MM.1S (cell line): ENCODE measurements at regions not wholly inside any gene's neighbourhood (a gene's known extent, or its start where the extent isn't known, plus 50 kb on each side); places are given as distances from the start of the nearest gene placed in this dataset.

Experiments used
- DNase-seq: peaks from one replicate; pipeline ENCODE4 v3.0.0-alpha.2; 2015
- H2AFZ ChIP-seq: fragments of 300-600 bp; sonication (generic); 2 replicates; pipeline ENCODE4 v1.6.0; 2016; ENCODE audit warnings: antibody characterized with exemption, low read length
- H3F3A ChIP-seq: fragments of 300-600 bp; sonication (generic); 2 replicates; pipeline ENCODE4 v1.6.1; 2016; ENCODE audit warnings: mild to moderate bottlenecking, antibody characterized with exemption, low read length, moderate library complexity, mixed read lengths; ENCODE audit not compliant: insufficient read depth
- H3K27ac ChIP-seq: fragments of 300-600 bp; sonication (generic); 2 replicates; pipeline ENCODE4 v1.5.1; 2016; ENCODE audit warnings: mild to moderate bottlenecking, low read length
- H3K27me3 ChIP-seq: fragments of 300-600 bp; sonication (generic); replicated peaks from 2 replicates; pipeline ENCODE4 v1.6.0; 2016; ENCODE audit warnings: low read length; ENCODE audit not compliant: insufficient read depth
- H3K36me3 ChIP-seq: fragments of 300-600 bp; sonication (generic); replicated peaks from 2 replicates; pipeline ENCODE4 v1.6.1; 2016; ENCODE audit warnings: mild to moderate bottlenecking, low read length, mixed read lengths; ENCODE audit not compliant: insufficient read depth
- H3K4me1 ChIP-seq: fragments of 300-600 bp; sonication (generic); 2 replicates; pipeline ENCODE4 v1.6.1; 2016; ENCODE audit warnings: low read length, mixed read lengths
- H3K4me2 ChIP-seq: fragments of 300-600 bp; sonication (generic); 2 replicates; pipeline ENCODE4 v1.6.0; 2016; ENCODE audit warnings: low read depth, low read length
- H3K4me3 ChIP-seq: fragments of 300-600 bp; sonication (generic); 2 replicates; pipeline ENCODE4 v1.5.1; 2016; ENCODE audit warnings: low read length, mixed read lengths
- H3K79me2 ChIP-seq: fragments of 300-600 bp; sonication (generic); 2 replicates; pipeline ENCODE4 v1.6.1; 2016; ENCODE audit warnings: mixed run types, low read length, mixed read lengths
- H3K9ac ChIP-seq: fragments of 300-600 bp; sonication (generic); 2 replicates; pipeline ENCODE4 v1.6.1; 2016; ENCODE audit warnings: low read length, mixed read lengths
- H3K9me2 ChIP-seq: fragments of 300-600 bp; sonication (generic); replicated peaks from 2 replicates; pipeline ENCODE4 v1.6.1; 2016; ENCODE audit warnings: mild to moderate bottlenecking, low read length, mixed read lengths; ENCODE audit not compliant: insufficient read depth
- H3K9me3 ChIP-seq: fragments of 300-600 bp; sonication (generic); replicated peaks from 2 replicates; pipeline ENCODE4 v1.6.1; 2016; ENCODE audit warnings: mild to moderate bottlenecking, low read length, mixed read lengths; ENCODE audit not compliant: insufficient read depth
- H4K20me1 ChIP-seq: fragments of 300-600 bp; sonication (generic); 2 replicates; pipeline ENCODE4 v1.6.1; 2016; ENCODE audit warnings: mild to moderate bottlenecking, low read length, moderate library complexity, mixed read lengths; ENCODE audit not compliant: insufficient read depth
- EZH2 ChIP-seq: fragments of 300-600 bp; sonication (generic); optimal IDR thresholded peaks from 2 replicates; pipeline ENCODE3; 2017; ENCODE audit warnings: low read depth, mild to moderate bottlenecking, antibody characterized with exemption, low read length, mixed read lengths
- EZH2phosphoT487 ChIP-seq: fragments of 300-600 bp; sonication (generic); IDR thresholded peaks from 2 replicates; pipeline ENCODE4 v1.6.1; 2018; ENCODE audit warnings: antibody characterized with exemption, low read length
- TF ChIP-seq, protein P1 (sequence below): fragments of 300-600 bp; sonication (generic); IDR thresholded peaks from 2 replicates; pipeline ENCODE4 v1.5.1; 2016; ENCODE audit warnings: antibody characterized with exemption, low read length, mixed read lengths

GRCh38 chr12:11961686-11962085 is 109.1 kb upstream of the BCL2L14 start:
- Histone ChIP-seq H3K4me2 (no peak overlapping the region), H3F3A (no peaks in the 10 kb centered on the region), H2AFZ (no peak overlapping the region), H3K36me3 (no peaks in the 10 kb centered on the region), H3K9me2 (no peaks in the 10 kb centered on the region), H3K79me2 (no peaks in the 10 kb centered on the region), H3K4me3 (no peak overlapping the region), H4K20me1 (no peaks in the 10 kb centered on the region), H3K9me3 (no peaks in the 10 kb centered on the region), H3K4me1 (no peaks in the 10 kb centered on the region), H3K9ac (no peak overlapping the region), H3K27me3 (no peaks in the 10 kb centered on the region), H3K27ac (no peak overlapping the region)
- DNase-seq: no peak
- TF ChIP-seq EZH2 (no peak), EZH2phosphoT487 (no peak)
- TF ChIP-seq, protein P1, sequence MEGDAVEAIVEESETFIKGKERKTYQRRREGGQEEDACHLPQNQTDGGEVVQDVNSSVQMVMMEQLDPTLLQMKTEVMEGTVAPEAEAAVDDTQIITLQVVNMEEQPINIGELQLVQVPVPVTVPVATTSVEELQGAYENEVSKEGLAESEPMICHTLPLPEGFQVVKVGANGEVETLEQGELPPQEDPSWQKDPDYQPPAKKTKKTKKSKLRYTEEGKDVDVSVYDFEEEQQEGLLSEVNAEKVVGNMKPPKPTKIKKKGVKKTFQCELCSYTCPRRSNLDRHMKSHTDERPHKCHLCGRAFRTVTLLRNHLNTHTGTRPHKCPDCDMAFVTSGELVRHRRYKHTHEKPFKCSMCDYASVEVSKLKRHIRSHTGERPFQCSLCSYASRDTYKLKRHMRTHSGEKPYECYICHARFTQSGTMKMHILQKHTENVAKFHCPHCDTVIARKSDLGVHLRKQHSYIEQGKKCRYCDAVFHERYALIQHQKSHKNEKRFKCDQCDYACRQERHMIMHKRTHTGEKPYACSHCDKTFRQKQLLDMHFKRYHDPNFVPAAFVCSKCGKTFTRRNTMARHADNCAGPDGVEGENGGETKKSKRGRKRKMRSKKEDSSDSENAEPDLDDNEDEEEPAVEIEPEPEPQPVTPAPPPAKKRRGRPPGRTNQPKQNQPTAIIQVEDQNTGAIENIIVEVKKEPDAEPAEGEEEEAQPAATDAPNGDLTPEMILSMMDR: no peak

- Histone ChIP-seq H3K9me3 (no peaks in the 10 kb centered on the region), H3K4me2 (no peak overlapping the region), H2AFZ (no peak overlapping the region), H3K79me2 (no peaks in the 10 kb centered on the region), H3K9me2 (no peaks in the 10 kb centered on the region), H3K4me1 (no peaks in the 10 kb centered on the region), H3K9ac (no peak overlapping the region), H3K36me3 (no peaks in the 10 kb centered on the region), H3K27me3 (no peaks in the 10 kb centered on the region), H3K27ac (no peak overlapping the region), H3K4me3 (no peak overlapping the region), H4K20me1 (no peaks in the 10 kb centered on the region), H3F3A (no peaks in the 10 kb centered on the region)
- DNase-seq: no peak
- TF ChIP-seq, protein P1: no peak
- TF ChIP-seq EZH2phosphoT487: no peak
- no peak for TF ChIP-seq EZH2
Measured at GRCh38 chr12:11962860-11963259, 107.9 kb upstream of the BCL2L14 start.

DNA sequence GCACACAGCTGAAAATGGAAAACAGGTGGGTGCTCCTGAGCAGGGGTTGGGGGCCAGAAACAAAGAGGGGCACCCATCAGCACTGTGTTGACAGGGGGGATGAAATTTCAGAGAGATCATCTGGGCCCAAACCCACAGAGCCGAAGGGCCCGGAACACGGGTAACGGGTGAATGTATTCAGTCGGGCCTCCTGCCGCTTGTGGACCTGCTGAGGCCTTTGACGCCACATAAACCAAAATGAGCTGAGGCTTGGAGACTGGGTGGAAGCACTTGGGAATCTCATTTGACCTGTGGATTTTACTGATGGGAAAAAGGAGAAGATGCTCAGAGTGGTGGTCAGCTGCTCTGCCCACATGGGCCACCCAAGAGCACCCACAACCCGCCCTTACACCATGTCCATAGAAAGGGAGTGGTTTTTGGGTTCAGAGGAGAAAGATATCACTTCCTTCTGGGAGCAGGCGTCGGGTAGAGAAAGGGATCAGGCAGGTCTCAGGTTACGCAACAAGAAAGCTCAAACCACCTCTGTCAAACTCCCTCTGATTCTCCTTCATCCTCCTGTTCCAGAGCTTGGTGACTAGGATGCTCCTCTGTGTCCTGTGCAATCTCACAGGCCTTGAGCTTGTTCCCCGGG is 106.8 kb upstream of the BCL2L14 start:
- Histone ChIP-seq H3K79me2 (no peaks in the 10 kb centered on the region), H3K9me2 (no peaks in the 10 kb centered on the region), H3K27ac (no peak overlapping the region), H3K4me2 (no peak overlapping the region), H3K4me1 (no peaks in the 10 kb centered on the region), H4K20me1 (no peaks in the 10 kb centered on the region), H3K9me3 (no peaks in the 10 kb centered on the region), H3K4me3 (no peak overlapping the region), H2AFZ (no peak overlapping the region), H3F3A (no peaks in the 10 kb centered on the region), H3K36me3 (no peaks in the 10 kb centered on the region), H3K9ac (no peak overlapping the region), H3K27me3 (no peaks in the 10 kb centered on the region)
- DNase-seq: no peak
- TF ChIP-seq, protein P1: no peak
- no peak for TF ChIP-seq EZH2phosphoT487
- no peak for TF ChIP-seq EZH2
